Fibroblast of pulmonary artery (primary cell): ENCODE measurements at regions not wholly inside any gene's neighbourhood (a gene's known extent, or its start where the extent isn't known, plus 50 kb on each side); places are given as distances from the start of the nearest gene placed in this dataset.

Experiments used
- DNase-seq: peaks from one replicate; pipeline ENCODE4 v3.0.0-alpha.2; 2010; ENCODE audit warnings: low read depth
- H3K4me3 ChIP-seq: replicated peaks from 2 replicates; pipeline ENCODE4 v1.5.1; 2011; ENCODE audit warnings: low read depth, mild to moderate bottlenecking, control low read depth, low read length, moderate library complexity
- CTCF ChIP-seq: IDR thresholded peaks from 2 replicates; pipeline ENCODE4 v1.5.1; 2011; ENCODE audit warnings: mild to moderate bottlenecking, control low read depth, low read length, inconsistent platforms; ENCODE audit errors: missing control alignments

GRCh38 chr2:188091220-188091619 lies 200.5 kb upstream of the GULP1 start:
- no peak for DNase-seq
- TF ChIP-seq CTCF = no peak
- no peak overlapping the region for H3K4me3 ChIP-seq

GRCh38 chr2:188092734-188093133 lies 198.9 kb upstream of the GULP1 start:
- no peak for DNase-seq
- no peak for TF ChIP-seq CTCF

GRCh38 chr2:188096910-188097309 lies 194.8 kb upstream of the GULP1 start:
- DNase-seq = no peak
- no peak overlapping the region for H3K4me3 ChIP-seq
- TF ChIP-seq CTCF = no peak

More at GRCh38 chr2:188092734-188093133, 198.9 kb upstream of the GULP1 start:
- H3K4me3 ChIP-seq = no peak overlapping the region

GRCh38 chr2:188102881-188103280 lies 188.8 kb upstream of the GULP1 start:
- no peak for TF ChIP-seq CTCF
- no peak overlapping the region for H3K4me3 ChIP-seq
- DNase-seq = no peak

- H3K4me3 ChIP-seq = no peak overlapping the region
- no peak for TF ChIP-seq CTCF
- peak; percentile 37 for DNase-seq
Measured at GRCh38 chr2:188114014-188114413, 177.7 kb upstream of the GULP1 start.

GRCh38 chr2:188117706-188118105 lies 174.0 kb upstream of the GULP1 start:
- H3K4me3 ChIP-seq = no peak overlapping the region
- TF ChIP-seq CTCF = no peak
- no peak for DNase-seq

GRCh38 chr2:188118431-188118830 lies 173.2 kb upstream of the GULP1 start:
- no peak overlapping the region for H3K4me3 ChIP-seq
- TF ChIP-seq CTCF = no peak
- DNase-seq = no peak
